ENCODE measurements at regions not wholly inside any gene's neighbourhood (a gene's known extent, or its start where the extent isn't known, plus 50 kb on each side); places are given as distances from the start of the nearest gene placed in this dataset.

DNA sequence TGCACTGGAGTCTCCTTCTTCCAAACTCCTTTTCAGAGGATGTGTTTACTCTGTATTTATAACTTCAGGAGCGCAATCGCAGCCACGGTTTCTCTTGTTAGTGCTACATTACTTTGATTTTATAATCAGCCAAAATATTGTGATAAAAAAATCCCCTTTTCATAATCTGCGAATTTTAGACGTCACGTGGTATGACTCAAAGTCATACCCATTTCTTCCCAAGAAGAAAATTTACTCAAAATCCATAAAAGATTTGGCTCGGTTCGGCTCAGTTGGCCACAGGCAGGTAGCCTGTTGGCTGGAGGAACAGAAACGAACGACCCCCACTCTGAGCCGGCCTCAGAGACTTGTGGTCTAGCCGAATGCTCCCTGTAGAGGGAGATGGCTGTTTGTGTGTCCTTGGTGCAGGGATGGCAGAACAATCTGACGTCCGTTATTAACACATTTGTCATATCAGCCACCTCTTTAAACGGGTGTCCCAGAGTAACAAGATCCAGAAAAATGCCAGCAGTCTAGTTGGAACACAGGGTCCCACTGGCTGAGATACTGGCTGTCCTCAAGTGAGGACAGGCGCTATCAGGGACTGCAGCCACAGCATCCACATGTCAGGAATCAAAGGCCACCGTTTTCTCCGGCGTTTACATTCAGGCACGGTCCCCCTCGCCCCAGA is 247.6 kb downstream of the DLL1 start:
- Histone ChIP-seq H3K4me1 (ENCODE audit: insufficient read depth, low read length, poor library complexity, severe bottlenecking) (no peaks in the 10 kb centered on the region), H3K36me3 (ENCODE audit: insufficient read depth, low read length, poor library complexity, severe bottlenecking) (no peaks in the 10 kb centered on the region), H3K4me3 (ENCODE audit: low read depth, low read length, poor library complexity, severe bottlenecking) (no peak overlapping the region), H3K9me3 (ENCODE audit: low read depth, low read length, poor library complexity, severe bottlenecking) (no peaks in the 10 kb centered on the region), H3K27ac (ENCODE audit: low read depth, low read length, poor library complexity, severe bottlenecking) (no peak overlapping the region), H3K27me3 (replicated peaks; ENCODE audit: insufficient read depth, low read depth, low read length, poor library complexity) (peaks cover 4% of the 10 kb centered on the region)
- no TSS peak for BruUV-seq (replicated peaks)
- DNase-seq (ENCODE audit: low spot score), result no peak
- TF ChIP-seq EZH2 (IDR thresholded peaks at IDR 0.05; ENCODE audit: borderline replicate concordance, low read depth, low read length, poor library complexity, severe bottlenecking), result no peak
- TF ChIP-seq, protein P1, sequence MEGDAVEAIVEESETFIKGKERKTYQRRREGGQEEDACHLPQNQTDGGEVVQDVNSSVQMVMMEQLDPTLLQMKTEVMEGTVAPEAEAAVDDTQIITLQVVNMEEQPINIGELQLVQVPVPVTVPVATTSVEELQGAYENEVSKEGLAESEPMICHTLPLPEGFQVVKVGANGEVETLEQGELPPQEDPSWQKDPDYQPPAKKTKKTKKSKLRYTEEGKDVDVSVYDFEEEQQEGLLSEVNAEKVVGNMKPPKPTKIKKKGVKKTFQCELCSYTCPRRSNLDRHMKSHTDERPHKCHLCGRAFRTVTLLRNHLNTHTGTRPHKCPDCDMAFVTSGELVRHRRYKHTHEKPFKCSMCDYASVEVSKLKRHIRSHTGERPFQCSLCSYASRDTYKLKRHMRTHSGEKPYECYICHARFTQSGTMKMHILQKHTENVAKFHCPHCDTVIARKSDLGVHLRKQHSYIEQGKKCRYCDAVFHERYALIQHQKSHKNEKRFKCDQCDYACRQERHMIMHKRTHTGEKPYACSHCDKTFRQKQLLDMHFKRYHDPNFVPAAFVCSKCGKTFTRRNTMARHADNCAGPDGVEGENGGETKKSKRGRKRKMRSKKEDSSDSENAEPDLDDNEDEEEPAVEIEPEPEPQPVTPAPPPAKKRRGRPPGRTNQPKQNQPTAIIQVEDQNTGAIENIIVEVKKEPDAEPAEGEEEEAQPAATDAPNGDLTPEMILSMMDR (conservative IDR thresholded peaks at IDR 0.05; ENCODE audit: low read depth, low read length), result no peak
- ChIA-PET POLR2A (ENCODE audit: low non-redundant PET) (no interaction called here), CTCF (interaction anchor here (0.6 kb wide), 1 partner anchor 14 kb away, joined by 3 read pairs; no protein-coding TSS in a partner anchor)
- intact Hi-C loops (cut with micrococcal nuclease; ENCODE audit: unreplicated experiment), result no loop called here

DNA sequence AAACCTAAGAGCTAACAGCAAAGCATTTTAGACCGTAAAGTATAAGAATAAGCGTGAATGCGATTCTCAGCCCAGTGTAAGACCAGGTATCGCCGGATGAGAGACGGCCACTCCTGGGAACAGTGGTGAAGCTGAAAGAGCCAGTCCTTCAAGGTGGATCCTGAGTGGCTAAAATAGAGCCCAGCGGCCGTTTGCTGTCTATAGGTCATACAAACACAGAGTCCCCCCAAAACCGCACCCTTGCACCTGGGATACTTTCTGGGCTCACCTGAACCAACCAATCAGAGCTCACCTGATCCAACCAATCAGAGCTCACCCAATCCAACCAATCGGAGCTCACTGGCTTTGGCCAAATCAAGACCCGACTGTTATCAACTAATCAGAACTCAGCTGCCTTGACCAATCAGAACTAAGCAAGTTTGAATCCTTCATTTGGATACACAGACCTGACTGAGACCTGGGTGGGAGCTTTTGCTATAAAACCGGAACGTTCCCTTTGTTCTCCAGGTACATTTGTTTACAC is 248.2 kb downstream of the DLL1 start:
- ChIA-PET CTCF (interaction anchor here (0.6 kb wide), 1 partner anchor 13 kb away, joined by 3 read pairs; no protein-coding TSS in a partner anchor), POLR2A (ENCODE audit: low non-redundant PET) (no interaction called here)
- BruUV-seq (replicated peaks), result no TSS peak
- Histone ChIP-seq H3K4me3 (ENCODE audit: low read depth, low read length, poor library complexity, severe bottlenecking) (no peak overlapping the region), H3K36me3 (ENCODE audit: insufficient read depth, low read length, poor library complexity, severe bottlenecking) (no peaks in the 10 kb centered on the region), H3K4me1 (ENCODE audit: insufficient read depth, low read length, poor library complexity, severe bottlenecking) (no peaks in the 10 kb centered on the region), H3K27me3 (replicated peaks; ENCODE audit: insufficient read depth, low read depth, low read length, poor library complexity) (peaks cover 4% of the 10 kb centered on the region), H3K9me3 (ENCODE audit: low read depth, low read length, poor library complexity, severe bottlenecking) (no peaks in the 10 kb centered on the region), H3K27ac (ENCODE audit: low read depth, low read length, poor library complexity, severe bottlenecking) (no peak overlapping the region)
- intact Hi-C loops (cut with micrococcal nuclease; ENCODE audit: unreplicated experiment), result no loop called here
- DNase-seq (ENCODE audit: low spot score), result no peak
- no peak for TF ChIP-seq EZH2 (IDR thresholded peaks at IDR 0.05; ENCODE audit: borderline replicate concordance, low read depth, low read length, poor library complexity, severe bottlenecking)
- TF ChIP-seq, protein P1 (conservative IDR thresholded peaks at IDR 0.05; ENCODE audit: low read depth, low read length), result no peak

DNA sequence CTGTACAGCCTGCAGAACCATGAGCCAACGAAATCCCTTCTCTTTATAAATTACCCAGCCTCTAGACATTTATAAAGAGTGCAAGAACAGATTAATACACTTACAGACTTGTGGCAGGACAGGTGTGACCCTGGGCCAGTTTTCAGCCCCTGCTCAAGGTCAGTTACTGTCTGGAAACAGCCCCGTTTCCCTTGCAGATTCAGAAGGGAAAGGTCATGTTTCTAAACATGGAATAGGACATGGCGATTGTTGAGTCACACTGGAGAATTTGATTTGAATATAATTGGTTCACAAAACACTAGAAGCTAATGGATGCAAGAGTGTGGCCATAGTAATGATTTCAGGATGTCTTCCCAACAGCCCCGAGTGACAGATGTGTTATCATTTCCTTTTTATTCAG is 248.8 kb downstream of the DLL1 start:
- BruUV-seq (replicated peaks), result no TSS peak
- H3K36me3 ChIP-seq (ENCODE audit: insufficient read depth, low read length, poor library complexity, severe bottlenecking), result no peaks in the 10 kb centered on the region
- H3K9me3 ChIP-seq (ENCODE audit: low read depth, low read length, poor library complexity, severe bottlenecking), result no peaks in the 10 kb centered on the region
- H3K27ac ChIP-seq (ENCODE audit: low read depth, low read length, poor library complexity, severe bottlenecking), result no peak overlapping the region
- H3K4me3 ChIP-seq (ENCODE audit: low read depth, low read length, poor library complexity, severe bottlenecking), result no peak overlapping the region
- ChIA-PET POLR2A (ENCODE audit: low non-redundant PET) (no interaction called here), CTCF (no interaction called here)
- no peaks in the 10 kb centered on the region for H3K4me1 ChIP-seq (ENCODE audit: insufficient read depth, low read length, poor library complexity, severe bottlenecking)
- H3K27me3 ChIP-seq (replicated peaks; ENCODE audit: insufficient read depth, low read depth, low read length, poor library complexity), result peaks cover 4% of the 10 kb centered on the region
- no peak for TF ChIP-seq EZH2 (IDR thresholded peaks at IDR 0.05; ENCODE audit: borderline replicate concordance, low read depth, low read length, poor library complexity, severe bottlenecking)
- TF ChIP-seq, protein P1 (conservative IDR thresholded peaks at IDR 0.05; ENCODE audit: low read depth, low read length), result no peak
- DNase-seq (ENCODE audit: low spot score), result no peak
- intact Hi-C loops (cut with micrococcal nuclease; ENCODE audit: unreplicated experiment), result no loop called here
